NT2/D1 (cell line): ENCODE measurements at regions not wholly inside any gene's neighbourhood (a gene's known extent, or its start where the extent isn't known, plus 50 kb on each side); places are given as distances from the start of the nearest gene placed in this dataset.

Experiments
- YY1 ChIP-seq: IDR thresholded peaks from 2 replicates; pipeline ENCODE4 v1.6.1; 2011; ENCODE audit not compliant: insufficient read length, insufficient read depth
- ZNF274 ChIP-seq: IDR thresholded peaks from 2 replicates; pipeline ENCODE4 v1.6.1; 2011; ENCODE audit warnings: mild to moderate bottlenecking, low read depth, low read length

DNA sequence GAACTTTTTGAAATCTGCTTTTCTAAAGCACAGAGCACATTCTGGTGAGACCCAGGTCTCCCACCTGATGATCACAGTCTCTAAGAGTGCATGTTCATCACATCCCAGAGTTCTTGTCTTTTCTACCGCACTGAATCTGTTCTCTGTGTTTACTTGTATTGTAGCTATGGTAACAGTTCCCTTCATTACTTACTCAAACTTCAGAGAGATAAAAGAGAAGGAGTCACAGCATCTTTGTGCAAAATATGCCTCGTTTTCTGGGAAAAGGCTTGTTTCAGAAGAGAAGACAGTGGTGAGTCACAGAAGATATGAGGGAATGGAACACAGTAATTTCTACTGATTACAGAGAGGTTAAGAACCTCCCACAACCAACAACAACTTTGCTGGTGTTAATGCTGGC, 580.6 kb downstream of the PLA2G4A start:
- TF ChIP-seq YY1, result no peak
- TF ChIP-seq ZNF274, result no peak
